Natural killer cell (primary cell): ENCODE measurements at regions not wholly inside any gene's neighbourhood (a gene's known extent, or its start where the extent isn't known, plus 50 kb on each side); places are given as distances from the start of the nearest gene placed in this dataset.

ENCODE experiments used
- ATAC-seq, 3 donors: fragments of 150-1000 bp in 2 of 3; fragments of 200-7000 bp in 1 of 3; cut with Tn5 transposase; 1 replicate in 1 of 3; 2 replicates in 2 of 3; pipeline ENCODE4 v1.10.0; 2021; ENCODE audit warnings: mild to moderate bottlenecking in 2 of 3, moderate library complexity in 2 of 3
- DNase-seq, 2 donors: peaks; one replicate each; pipeline versions ENCODE4 v3.0.0 to v3.0.0-alpha.2; 2013 to 2021; ENCODE audit warnings: mixed read lengths in 1 of 2
- H3K27ac ChIP-seq: one replicate; pipeline ENCODE4 v1.5.1; 2013; ENCODE audit warnings: mild to moderate bottlenecking, low read length
- H3K27me3 ChIP-seq: one replicate; pipeline ENCODE4 v1.6.1; 2013; ENCODE audit warnings: low read length; ENCODE audit not compliant: control insufficient read depth, insufficient read depth
- H3K36me3 ChIP-seq: one replicate; pipeline ENCODE4 v1.6.1; 2013; ENCODE audit warnings: low read length; ENCODE audit not compliant: control insufficient read depth, insufficient read depth
- H3K4me1 ChIP-seq: one replicate; pipeline ENCODE4 v1.6.1; 2013; ENCODE audit warnings: low read length; ENCODE audit not compliant: control insufficient read depth, insufficient read depth
- H3K4me3 ChIP-seq: one replicate; pipeline ENCODE4 v1.5.1; 2013; ENCODE audit warnings: low read length
- H3K9me3 ChIP-seq: one replicate; pipeline ENCODE4 v1.6.1; 2013; ENCODE audit warnings: low read length; ENCODE audit not compliant: control insufficient read depth, insufficient read depth
- H3K27ac Mint-ChIP-seq, 2 donors: one replicate each; pipeline ENCODE4 v1.8.0; 2022; ENCODE audit warnings: mild to moderate bottlenecking in 2 of 2, mixed read lengths in 2 of 2, moderate library complexity in 1 of 2
- H3K27me3 Mint-ChIP-seq, 2 donors: one replicate each; pipeline ENCODE4 v1.8.0; 2022; ENCODE audit warnings: low read depth in 2 of 2, mixed read lengths in 2 of 2
- H3K36me3 Mint-ChIP-seq: one replicate; pipeline ENCODE4 v1.8.0; 2022; ENCODE audit warnings: mixed read lengths
- H3K4me1 Mint-ChIP-seq, 2 donors: one replicate each; pipeline ENCODE4 v1.8.0; 2022; ENCODE audit warnings: mixed read lengths in 2 of 2
- H3K4me3 Mint-ChIP-seq: one replicate; pipeline ENCODE4 v1.8.0; 2022; ENCODE audit warnings: mild to moderate bottlenecking, moderate library complexity, mixed read lengths
- H3K9me3 Mint-ChIP-seq, 2 donors: one replicate each; pipeline ENCODE4 v1.8.0; 2022; ENCODE audit warnings: mixed read lengths in 2 of 2
- CTCF ChIP-seq: fragments of 200-600 bp; IDR thresholded peaks from one replicate; pipeline ENCODE4 v1.8.0; 2022; ENCODE audit warnings: antibody characterized with exemption
- WGBS: methylation state at CpG from one replicate; pipeline ENCODE4 v1.1.7; 2013; ENCODE audit warnings: missing lambda C conversion rate; ENCODE audit not compliant: insufficient coverage; 5-methylcytosine and 5-hydroxymethylcytosine counted together
- intact Hi-C: fragments of 100-400 bp; cut with micrococcal nuclease; formaldehyde crosslinking; loops from one replicate; pipeline ENCODE4 v1.14.2; 2022

GRCh38 chr6:137545073-137545472 is 50.9 kb upstream of the OLIG3 start:
- no peaks in the 10 kb centered on the region for H3K4me1 Mint-ChIP-seq
- ATAC-seq (no peak), DNase-seq (no peak)
- no peak overlapping the region for H3K4me3 Mint-ChIP-seq
- H3K36me3 Mint-ChIP-seq = peaks cover 9% of the 10 kb centered on the region
- H3K27ac Mint-ChIP-seq = no peak overlapping the region
- WGBS = 100% methylated on average over 4 of the region's 4 CpGs
- peaks cover 18% of the 10 kb centered on the region for H3K27me3 ChIP-seq
- no peaks in the 10 kb centered on the region for H3K36me3 ChIP-seq
- H3K9me3 ChIP-seq = no peaks in the 10 kb centered on the region
- peaks cover 28 to 67% of the 10 kb centered on the region in 2 donors for H3K27me3 Mint-ChIP-seq
- H3K4me1 ChIP-seq = no peaks in the 10 kb centered on the region
- no peak overlapping the region for H3K27ac ChIP-seq
- intact Hi-C loops = no loop called here
- no peak overlapping the region for H3K4me3 ChIP-seq
- H3K9me3 Mint-ChIP-seq = no peaks in the 10 kb centered on the region
- TF ChIP-seq CTCF = no peak

- peaks cover 16% of the 10 kb centered on the region for H3K27me3 ChIP-seq
- 86% methylated on average over 1 of the region's 1 CpG for WGBS
- H3K4me3 ChIP-seq = no peak overlapping the region
- H3K4me1 ChIP-seq = no peaks in the 10 kb centered on the region
- H3K27ac ChIP-seq = no peak overlapping the region
- Mint-ChIP-seq H3K4me3 (no peak overlapping the region), H3K36me3 (peaks cover 4% of the 10 kb centered on the region), H3K27me3 (peaks cover 24 to 62% of the 10 kb centered on the region in 2 donors), H3K27ac (no peak overlapping the region), H3K9me3 (no peaks in the 10 kb centered on the region), H3K4me1 (no peaks in the 10 kb centered on the region)
- intact Hi-C loops = no loop called here
- DNase-seq = no peak
- ATAC-seq = no peak
- no peak for TF ChIP-seq CTCF
- H3K9me3 ChIP-seq = no peaks in the 10 kb centered on the region
- H3K36me3 ChIP-seq = no peaks in the 10 kb centered on the region
Measured at GRCh38 chr6:137547186-137547585, 53.0 kb upstream of the OLIG3 start.

- Histone ChIP-seq H3K4me1 (no peaks in the 10 kb centered on the region), H3K27ac (no peak overlapping the region), H3K4me3 (no peak overlapping the region), H3K27me3 (peaks cover 16% of the 10 kb centered on the region), H3K36me3 (no peaks in the 10 kb centered on the region), H3K9me3 (no peaks in the 10 kb centered on the region)
- no peak for DNase-seq
- intact Hi-C loops = no loop called here
- H3K36me3 Mint-ChIP-seq = no peaks in the 10 kb centered on the region
- H3K27me3 Mint-ChIP-seq = peaks cover 22 to 57% of the 10 kb centered on the region in 2 donors
- WGBS = 90% methylated on average over 1 of the region's 1 CpG
- ATAC-seq = no peak
- H3K27ac Mint-ChIP-seq = no peak overlapping the region
- no peaks in the 10 kb centered on the region for H3K4me1 Mint-ChIP-seq
- H3K4me3 Mint-ChIP-seq = no peak overlapping the region
- H3K9me3 Mint-ChIP-seq = no peaks in the 10 kb centered on the region
- no peak for TF ChIP-seq CTCF
Measured at GRCh38 chr6:137547601-137548000, 53.4 kb upstream of the OLIG3 start.

GRCh38 chr6:137549106-137549505 is 54.9 kb upstream of the OLIG3 start:
- Mint-ChIP-seq H3K36me3 (no peaks in the 10 kb centered on the region), H3K4me1 (no peaks in the 10 kb centered on the region), H3K9me3 (no peaks in the 10 kb centered on the region), H3K27me3 (peaks cover 19 to 44% of the 10 kb centered on the region in 2 donors), H3K27ac (no peak overlapping the region), H3K4me3 (no peak overlapping the region)
- WGBS = 78% methylated on average over 1 of the region's 2 CpGs
- no peaks in the 10 kb centered on the region for H3K4me1 ChIP-seq
- no peak overlapping the region for H3K27ac ChIP-seq
- no peaks in the 10 kb centered on the region for H3K36me3 ChIP-seq
- TF ChIP-seq CTCF = no peak
- H3K27me3 ChIP-seq = peaks cover 14% of the 10 kb centered on the region
- ATAC-seq = no peak
- no peaks in the 10 kb centered on the region for H3K9me3 ChIP-seq
- H3K4me3 ChIP-seq = no peak overlapping the region
- intact Hi-C loops = no loop called here
- DNase-seq = no peak
